ENCODE measurements at regions not wholly inside any gene's neighbourhood (a gene's known extent, or its start where the extent isn't known, plus 50 kb on each side); places are given as distances from the start of the nearest gene placed in this dataset.

GRCh38 chr15:85955501-85956391 is 123.9 kb upstream of the AGBL1 start (continued):
- TF ChIP-seq USF1 (IDR thresholded peaks at IDR 0.05; ENCODE audit: borderline replicate concordance, low read depth) (no peak), RXRA (IDR thresholded peaks at IDR 0.05; ENCODE audit: borderline replicate concordance, low read depth) (no peak), NRF1 (IDR thresholded peaks at IDR 0.05; ENCODE audit: low read depth, low read length) (no peak), IRF3 (IDR thresholded peaks at IDR 0.05; ENCODE audit: low read depth, low read length) (no peak)

GRCh38 chr15:85956532-85957275 is 123.0 kb upstream of the AGBL1 start:
- CTCF ChIA-PET = no interaction called here
- POLR2A ChIA-PET = no interaction called here

GRCh38 chr15:85959611-85960010 is 120.1 kb upstream of the AGBL1 start:
- Histone ChIP-seq H3K4me3 (ENCODE audit: low read depth in 2 of 2, low read length in 1 of 2) (no peak overlapping the region), H3K27me3 (ENCODE audit: insufficient read depth) (no peaks in the 10 kb centered on the region), H3K9me2 (no peaks in the 10 kb centered on the region), H3K79me2 (ENCODE audit: insufficient read depth) (no peaks in the 10 kb centered on the region), H3F3A (replicated peaks; ENCODE audit: insufficient read depth) (no peaks in the 10 kb centered on the region), H4K20me1 (ENCODE audit: insufficient read depth) (no peaks in the 10 kb centered on the region), H3K9me3 (no peaks in the 10 kb centered on the region), H2AFZ (ENCODE audit: low read depth) (no peak overlapping the region), H3K4me1 (ENCODE audit: control insufficient read depth in 1 of 2, insufficient read depth in 2 of 2, low read depth in 1 of 2, low read length in 1 of 2) (no peaks in the 10 kb centered on the region), H3K36me3 (replicated peaks in 1 of 2; ENCODE audit: control insufficient read depth in 1 of 2, insufficient read depth in 2 of 2, low read length in 1 of 2) (no peaks in the 10 kb centered on the region), H3K27ac (ENCODE audit: low read depth in 2 of 2, low read length in 1 of 2) (no peak overlapping the region), H3K4me2 (no peak overlapping the region), H3K9ac (no peak overlapping the region)
- ChIA-PET POLR2A (no interaction called here), CTCF (no interaction called here)
- 29% methylated on average over 4 of the region's 4 CpGs for WGBS (ENCODE audit: low lambda C conversion rate)
- DNase-seq = no peak
- no peak for TF ChIP-seq TCF12 (IDR thresholded peaks at IDR 0.05)
- TF ChIP-seq CHD2 (IDR thresholded peaks at IDR 0.05; ENCODE audit: low read length, partially characterized antibody) = no peak
- no peak for TF ChIP-seq TAF1 (IDR thresholded peaks at IDR 0.05; ENCODE audit: borderline replicate concordance, low read depth, low read length)
- no peak for TF ChIP-seq NFIC (IDR thresholded peaks at IDR 0.05; ENCODE audit: borderline replicate concordance)
- no peak for TF ChIP-seq RXRA (IDR thresholded peaks at IDR 0.05; ENCODE audit: borderline replicate concordance, low read depth)
- TF ChIP-seq EP300 (IDR thresholded peaks at IDR 0.05; ENCODE audit: borderline replicate concordance in 1 of 2, low read depth in 1 of 2, low read length in 1 of 2) = no peak
- no peak for TF ChIP-seq GATA2 (CRISPR knock-in tag; IDR thresholded peaks at IDR 0.05)
- TF ChIP-seq MXI1 (IDR thresholded peaks at IDR 0.05; ENCODE audit: low read depth, low read length) = no peak
- TF ChIP-seq ZBTB33 (IDR thresholded peaks at IDR 0.05; ENCODE audit: borderline replicate concordance, low read depth) = no peak
- TF ChIP-seq SIN3A (IDR thresholded peaks at IDR 0.05; ENCODE audit: borderline replicate concordance, low read depth, low read length) = no peak
- TF ChIP-seq SMC3 (IDR thresholded peaks at IDR 0.05; ENCODE audit: low read depth, low read length) = no peak
- no peak for TF ChIP-seq MEF2A (IDR thresholded peaks at IDR 0.05; ENCODE audit: borderline replicate concordance, low read depth)
- no peak for TF ChIP-seq NRF1 (IDR thresholded peaks at IDR 0.05; ENCODE audit: low read depth, low read length)
- no peak for TF ChIP-seq TEAD4 (IDR thresholded peaks at IDR 0.05; ENCODE audit: borderline replicate concordance, insufficient read depth)
- no peak for TF ChIP-seq FOXM1 (IDR thresholded peaks at IDR 0.05; ENCODE audit: low read depth)

More at GRCh38 chr15:85956532-85957275, 123.0 kb upstream of the AGBL1 start:
- DNase-seq = no peak
- Histone ChIP-seq H3K9me3 (no peaks in the 10 kb centered on the region), H3K4me3 (ENCODE audit: low read depth in 2 of 2, low read length in 1 of 2) (no peak overlapping the region), H3K9ac (no peak overlapping the region), H3K79me2 (ENCODE audit: insufficient read depth) (no peaks in the 10 kb centered on the region), H3K27ac (ENCODE audit: low read depth in 2 of 2, low read length in 1 of 2) (peak overlapping the region in 1 of 2 experiments; percentile 37; a peak in 2 of 4 replicates), H2AFZ (ENCODE audit: low read depth) (peak overlapping the region; percentile 6; the same call in 1 of the 2 replicates), H3K36me3 (replicated peaks in 1 of 2; ENCODE audit: control insufficient read depth in 1 of 2, insufficient read depth in 2 of 2, low read length in 1 of 2) (no peaks in the 10 kb centered on the region), H3K9me2 (no peaks in the 10 kb centered on the region), H3K27me3 (ENCODE audit: insufficient read depth) (no peaks in the 10 kb centered on the region), H3K4me1 (ENCODE audit: control insufficient read depth in 1 of 2, insufficient read depth in 2 of 2, low read depth in 1 of 2, low read length in 1 of 2) (no peaks in the 10 kb centered on the region), H3F3A (replicated peaks; ENCODE audit: insufficient read depth) (no peaks in the 10 kb centered on the region), H3K4me2 (no peak overlapping the region), H4K20me1 (ENCODE audit: insufficient read depth) (no peaks in the 10 kb centered on the region)
- no peak for TF ChIP-seq POLR2AphosphoS5 (IDR thresholded peaks at IDR 0.05; ENCODE audit: low read depth, low read length)
- TF ChIP-seq FOSL2 (IDR thresholded peaks at IDR 0.05; ENCODE audit: borderline replicate concordance, low read depth) = peak; percentile 22; the same call in 1 of the 2 replicates
- TF ChIP-seq JUND (IDR thresholded peaks at IDR 0.05) = peak; percentile 31; the same call in 1 of the 2 replicates
- TF ChIP-seq SMC3 (IDR thresholded peaks at IDR 0.05; ENCODE audit: low read depth, low read length) = no peak
- TF ChIP-seq TAF1 (IDR thresholded peaks at IDR 0.05; ENCODE audit: borderline replicate concordance, low read depth, low read length) = no peak
- WGBS (ENCODE audit: low lambda C conversion rate) = 51% methylated on average over 2 of the region's 2 CpGs

All from SK-N-SH (cell line).